ENCODE measurements at regions not wholly inside any gene's neighbourhood (a gene's known extent, or its start where the extent isn't known, plus 50 kb on each side); places are given as distances from the start of the nearest gene placed in this dataset.
"Not testable (repeated sequence)": the region's sequence is repeated elsewhere in the genome, so short reads cannot be mapped to it uniquely, and the experiment has no call there.

- DNase-seq (ENCODE audit: low read depth) = no peak
- TF ChIP-seq, protein P1, sequence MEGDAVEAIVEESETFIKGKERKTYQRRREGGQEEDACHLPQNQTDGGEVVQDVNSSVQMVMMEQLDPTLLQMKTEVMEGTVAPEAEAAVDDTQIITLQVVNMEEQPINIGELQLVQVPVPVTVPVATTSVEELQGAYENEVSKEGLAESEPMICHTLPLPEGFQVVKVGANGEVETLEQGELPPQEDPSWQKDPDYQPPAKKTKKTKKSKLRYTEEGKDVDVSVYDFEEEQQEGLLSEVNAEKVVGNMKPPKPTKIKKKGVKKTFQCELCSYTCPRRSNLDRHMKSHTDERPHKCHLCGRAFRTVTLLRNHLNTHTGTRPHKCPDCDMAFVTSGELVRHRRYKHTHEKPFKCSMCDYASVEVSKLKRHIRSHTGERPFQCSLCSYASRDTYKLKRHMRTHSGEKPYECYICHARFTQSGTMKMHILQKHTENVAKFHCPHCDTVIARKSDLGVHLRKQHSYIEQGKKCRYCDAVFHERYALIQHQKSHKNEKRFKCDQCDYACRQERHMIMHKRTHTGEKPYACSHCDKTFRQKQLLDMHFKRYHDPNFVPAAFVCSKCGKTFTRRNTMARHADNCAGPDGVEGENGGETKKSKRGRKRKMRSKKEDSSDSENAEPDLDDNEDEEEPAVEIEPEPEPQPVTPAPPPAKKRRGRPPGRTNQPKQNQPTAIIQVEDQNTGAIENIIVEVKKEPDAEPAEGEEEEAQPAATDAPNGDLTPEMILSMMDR (IDR thresholded peaks at IDR 0.05; ENCODE audit: low read length, missing control alignments) = no peak
- no peak overlapping the region for H3K4me3 ChIP-seq (replicated peaks; ENCODE audit: low read depth, low read length)
These were observed 470.5 kb upstream of the NRSN1 start for GRCh38 chr6:23655525-23655924.

DNA sequence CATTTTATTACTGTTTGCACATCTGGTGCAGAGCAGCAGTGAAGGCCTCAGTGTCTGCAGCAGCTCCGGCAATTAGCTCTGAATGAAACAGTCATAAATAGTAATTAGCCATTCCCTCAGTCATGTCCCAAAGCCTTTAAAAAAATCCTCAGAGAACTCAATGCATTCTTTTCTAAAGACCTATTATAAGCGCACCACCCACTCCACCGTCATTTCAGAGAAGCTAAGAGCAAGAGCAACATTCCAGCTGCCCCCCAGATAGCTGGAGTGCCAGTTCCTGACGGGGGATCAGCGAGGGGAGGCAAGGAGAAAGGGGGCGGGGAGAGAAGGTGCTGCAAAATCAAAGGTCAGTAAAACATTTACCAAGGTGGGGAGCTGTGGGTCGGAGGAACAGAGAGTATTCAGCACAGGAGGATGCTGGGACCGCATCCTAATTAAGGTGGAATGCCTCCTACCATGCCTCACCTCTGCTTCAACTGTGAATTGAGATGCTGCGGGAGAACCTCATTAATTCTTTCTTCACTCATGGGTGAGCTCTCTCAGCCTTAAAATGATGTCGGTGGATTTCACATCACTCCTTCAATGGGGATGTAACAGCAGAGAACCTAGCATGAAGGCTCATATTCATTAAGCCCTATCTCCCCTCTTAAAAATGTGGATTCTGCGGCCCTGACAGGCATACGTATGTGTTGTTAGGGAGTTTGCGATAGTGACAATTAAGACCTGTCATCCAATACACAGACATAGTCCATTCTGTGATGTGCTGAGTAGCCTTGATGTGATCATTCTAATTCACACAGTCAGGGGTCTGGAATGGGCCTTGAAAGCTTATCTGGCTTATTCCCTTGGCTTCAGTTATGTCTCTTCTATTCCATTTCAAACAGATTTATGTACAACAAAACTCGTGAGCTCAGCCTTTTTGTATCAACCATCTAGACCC is 469.5 kb upstream of the NRSN1 start:
- no peak for DNase-seq (ENCODE audit: low read depth)
- H3K4me3 ChIP-seq (replicated peaks; ENCODE audit: low read depth, low read length) = no peak overlapping the region
- TF ChIP-seq, protein P1 (IDR thresholded peaks at IDR 0.05; ENCODE audit: low read length, missing control alignments) = no peak

DNA sequence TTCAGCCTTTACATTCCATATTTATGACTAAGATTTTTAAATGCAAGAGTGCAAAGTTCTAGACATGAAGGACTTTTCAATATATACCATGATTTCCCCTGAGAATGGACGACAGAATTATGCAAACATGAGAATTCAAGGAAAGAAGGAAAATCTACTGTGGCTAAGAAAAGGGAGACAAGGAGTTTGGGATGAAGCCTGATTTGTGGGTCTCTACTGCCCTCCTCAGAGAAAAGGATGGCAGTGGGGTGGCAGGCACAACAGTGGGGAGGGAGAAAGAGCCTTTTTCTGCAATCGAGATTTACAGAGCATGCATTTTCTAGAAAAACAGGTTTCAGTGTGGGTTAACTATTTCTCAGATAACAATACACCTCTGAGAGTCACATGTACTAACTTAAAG is 466.9 kb upstream of the NRSN1 start:
- H3K4me3 ChIP-seq (replicated peaks; ENCODE audit: low read depth, low read length) = no peak overlapping the region
- peak; percentile 28 for DNase-seq (ENCODE audit: low read depth)
- TF ChIP-seq, protein P1 (IDR thresholded peaks at IDR 0.05; ENCODE audit: low read length, missing control alignments) = peak; percentile 44

GRCh38 chr6:23661549-23661948 is 464.5 kb upstream of the NRSN1 start:
- H3K4me3 ChIP-seq (replicated peaks; ENCODE audit: low read depth, low read length) = no peak overlapping the region
- TF ChIP-seq, protein P1 (IDR thresholded peaks at IDR 0.05; ENCODE audit: low read length, missing control alignments) = no peak
- no peak for DNase-seq (ENCODE audit: low read depth)

DNA sequence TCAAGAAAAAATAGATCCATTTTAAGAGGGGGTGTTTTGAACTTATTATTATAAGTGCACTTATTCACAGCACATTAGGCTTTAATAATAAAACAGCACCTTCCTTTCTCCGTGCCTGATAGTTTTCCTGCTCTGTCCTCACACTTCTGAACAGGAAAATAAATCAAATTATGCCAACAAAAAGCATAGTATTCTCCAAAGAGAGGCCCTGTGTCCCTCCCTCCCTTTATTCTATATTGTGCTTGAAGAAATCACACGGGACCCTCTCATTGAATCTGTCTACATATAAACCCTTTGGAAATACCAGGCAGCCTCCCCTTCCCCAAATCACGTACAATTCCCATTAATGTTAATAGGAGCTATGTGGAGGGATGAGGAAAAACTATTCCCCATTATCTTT is 462.9 kb upstream of the NRSN1 start:
- DNase-seq (ENCODE audit: low read depth) = no peak
- TF ChIP-seq, protein P1 (IDR thresholded peaks at IDR 0.05; ENCODE audit: low read length, missing control alignments) = no peak
- H3K4me3 ChIP-seq (replicated peaks; ENCODE audit: low read depth, low read length) = no peak overlapping the region

DNA sequence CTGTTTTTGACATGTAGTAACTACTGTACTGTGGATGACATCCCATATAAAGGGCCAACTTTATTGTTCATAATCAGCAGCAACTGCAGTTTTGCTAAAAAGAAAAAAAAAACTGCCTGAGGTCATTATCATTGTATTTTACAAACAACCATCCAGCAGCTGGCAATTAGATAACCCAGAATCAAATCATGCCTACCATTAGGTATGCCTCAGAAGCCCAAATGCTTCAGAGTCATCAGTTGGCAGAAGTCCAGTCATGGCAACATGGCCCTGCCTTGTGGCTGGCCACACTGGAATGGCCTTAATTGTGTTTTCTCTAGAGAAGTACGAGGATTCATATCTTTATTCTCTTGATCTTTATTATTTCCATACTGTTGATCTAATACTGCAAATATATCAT is 462.4 kb upstream of the NRSN1 start:
- no peak for DNase-seq (ENCODE audit: low read depth)
- H3K4me3 ChIP-seq (replicated peaks; ENCODE audit: low read depth, low read length) = no peak overlapping the region
- TF ChIP-seq, protein P1 (IDR thresholded peaks at IDR 0.05; ENCODE audit: low read length, missing control alignments) = no peak

GRCh38 chr6:23665911-23666310 is 460.1 kb upstream of the NRSN1 start:
- DNase-seq (ENCODE audit: low read depth); H3K4me3 ChIP-seq (replicated peaks; ENCODE audit: low read depth, low read length): not testable (repeated sequence)

All from fibroblast of pulmonary artery (primary cell).